ENCODE measurements at regions not wholly inside any gene's neighbourhood (a gene's known extent, or its start where the extent isn't known, plus 50 kb on each side); places are given as distances from the start of the nearest gene placed in this dataset.

DNA sequence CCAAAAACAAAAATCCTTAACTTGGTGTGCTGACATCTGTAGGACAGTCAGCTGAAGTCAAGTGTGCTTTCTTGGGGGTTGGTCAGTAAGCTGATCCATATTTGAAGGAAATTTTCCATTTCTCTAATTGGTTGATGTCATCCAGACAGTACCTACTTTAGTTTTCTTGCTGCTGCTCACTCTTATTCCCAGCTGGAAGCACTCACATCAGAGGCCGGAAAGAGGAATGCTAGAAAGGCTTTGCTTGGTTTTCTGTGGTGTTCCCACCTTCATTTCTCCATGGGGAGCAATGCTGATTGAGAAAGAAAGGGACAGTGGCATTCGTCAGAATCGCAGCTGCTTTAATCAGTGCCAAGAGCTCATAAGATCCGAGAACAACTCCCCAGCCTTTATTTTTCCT is 227.0 kb downstream of the C4orf33 start:
- TF ChIP-seq, protein P1, sequence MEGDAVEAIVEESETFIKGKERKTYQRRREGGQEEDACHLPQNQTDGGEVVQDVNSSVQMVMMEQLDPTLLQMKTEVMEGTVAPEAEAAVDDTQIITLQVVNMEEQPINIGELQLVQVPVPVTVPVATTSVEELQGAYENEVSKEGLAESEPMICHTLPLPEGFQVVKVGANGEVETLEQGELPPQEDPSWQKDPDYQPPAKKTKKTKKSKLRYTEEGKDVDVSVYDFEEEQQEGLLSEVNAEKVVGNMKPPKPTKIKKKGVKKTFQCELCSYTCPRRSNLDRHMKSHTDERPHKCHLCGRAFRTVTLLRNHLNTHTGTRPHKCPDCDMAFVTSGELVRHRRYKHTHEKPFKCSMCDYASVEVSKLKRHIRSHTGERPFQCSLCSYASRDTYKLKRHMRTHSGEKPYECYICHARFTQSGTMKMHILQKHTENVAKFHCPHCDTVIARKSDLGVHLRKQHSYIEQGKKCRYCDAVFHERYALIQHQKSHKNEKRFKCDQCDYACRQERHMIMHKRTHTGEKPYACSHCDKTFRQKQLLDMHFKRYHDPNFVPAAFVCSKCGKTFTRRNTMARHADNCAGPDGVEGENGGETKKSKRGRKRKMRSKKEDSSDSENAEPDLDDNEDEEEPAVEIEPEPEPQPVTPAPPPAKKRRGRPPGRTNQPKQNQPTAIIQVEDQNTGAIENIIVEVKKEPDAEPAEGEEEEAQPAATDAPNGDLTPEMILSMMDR (IDR thresholded peaks at IDR 0.05; ENCODE audit: borderline replicate concordance, extremely low read depth, low read length, poor library complexity, severe bottlenecking), result no peak
- TF ChIP-seq EZH2 (IDR thresholded peaks at IDR 0.05; ENCODE audit: borderline replicate concordance, low read depth, low read length, severe bottlenecking), result no peak

All from DND-41 (cell line).